ENCODE measurements at regions not wholly inside any gene's neighbourhood (a gene's known extent, or its start where the extent isn't known, plus 50 kb on each side); places are given as distances from the start of the nearest gene placed in this dataset.

DNA sequence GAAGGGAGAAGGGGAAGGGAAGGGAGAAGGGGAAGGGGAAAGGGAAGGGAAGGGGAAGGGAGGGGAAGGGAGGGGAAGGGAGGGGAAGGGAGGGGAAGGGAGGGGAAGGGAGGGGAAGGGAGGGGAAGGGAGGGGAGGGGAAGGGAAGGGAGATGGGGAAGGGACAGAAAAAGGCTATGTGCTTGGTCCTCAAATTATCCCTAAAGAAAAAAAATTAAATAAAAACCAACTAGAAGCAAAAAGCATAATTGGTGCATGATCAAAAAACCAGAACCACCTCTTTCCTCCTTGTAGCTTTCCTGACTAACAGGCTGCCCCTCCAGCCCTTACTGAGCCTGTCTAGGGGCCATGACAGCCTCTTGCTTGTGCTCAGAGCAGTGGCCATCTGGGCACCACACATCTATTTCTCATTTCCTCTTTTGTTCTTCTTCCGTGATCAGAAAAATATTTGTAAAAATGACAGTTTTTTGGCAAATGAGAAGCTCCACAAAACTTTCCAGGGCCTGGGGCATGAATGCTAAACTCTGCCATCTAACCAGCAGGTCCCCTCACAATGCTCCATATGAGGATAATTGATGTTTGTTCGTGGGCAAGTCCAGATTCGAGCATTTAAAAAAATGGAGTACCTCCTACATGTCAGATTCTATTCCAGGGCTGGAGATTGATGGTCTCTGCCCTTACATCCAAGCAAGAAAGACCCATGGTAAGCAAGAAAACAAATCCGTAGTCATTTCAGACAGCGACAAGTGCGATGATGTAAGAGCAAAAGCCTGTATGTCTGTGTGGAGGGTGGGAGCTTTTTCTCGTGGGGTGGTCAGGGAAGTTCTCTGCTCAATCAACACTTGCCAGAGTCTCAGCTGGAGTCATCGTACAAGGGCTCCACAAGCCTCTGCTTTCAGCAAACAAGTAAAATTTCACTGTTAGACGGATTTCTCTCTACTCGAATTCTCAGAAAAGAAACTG lies 320.9 kb downstream of the WDR11 start:
- DNase-seq, result peak in 1 of 51 donors; percentile 31

DNA sequence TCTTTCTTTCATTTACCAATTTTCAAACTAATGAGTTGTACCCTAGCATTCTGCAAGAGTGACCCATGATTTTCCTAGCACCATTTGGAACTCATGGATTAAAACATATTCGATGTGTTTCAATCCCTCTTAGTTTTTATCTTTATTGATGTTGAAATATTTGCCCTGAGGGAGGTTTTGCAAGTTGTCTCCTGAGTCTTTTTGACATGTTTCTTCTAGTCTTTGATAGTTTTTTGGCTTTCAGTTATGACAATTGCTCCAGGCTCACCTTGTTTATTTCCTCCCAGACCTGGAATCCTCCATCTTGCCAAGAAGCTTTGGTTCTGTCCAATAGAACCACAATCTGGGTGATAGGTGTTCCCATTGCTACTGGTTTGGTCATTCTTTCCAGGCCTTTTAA lies 327.8 kb downstream of the WDR11 start:
- DNase-seq, result no peak

GRCh38 chr10:121182219-121182618 lies 331.1 kb downstream of the WDR11 start:
- no peak for DNase-seq

GRCh38 chr10:121183236-121183635 lies 332.1 kb downstream of the WDR11 start:
- DNase-seq, result no peak

GRCh38 chr10:121183707-121184106 lies 332.5 kb downstream of the WDR11 start:
- DNase-seq, result no peak

- DNase-seq, result peak in 2 of 51 donors; percentile 21 to 63
Measured at GRCh38 chr10:121185816-121186455, 334.8 kb downstream of the WDR11 start.

DNA sequence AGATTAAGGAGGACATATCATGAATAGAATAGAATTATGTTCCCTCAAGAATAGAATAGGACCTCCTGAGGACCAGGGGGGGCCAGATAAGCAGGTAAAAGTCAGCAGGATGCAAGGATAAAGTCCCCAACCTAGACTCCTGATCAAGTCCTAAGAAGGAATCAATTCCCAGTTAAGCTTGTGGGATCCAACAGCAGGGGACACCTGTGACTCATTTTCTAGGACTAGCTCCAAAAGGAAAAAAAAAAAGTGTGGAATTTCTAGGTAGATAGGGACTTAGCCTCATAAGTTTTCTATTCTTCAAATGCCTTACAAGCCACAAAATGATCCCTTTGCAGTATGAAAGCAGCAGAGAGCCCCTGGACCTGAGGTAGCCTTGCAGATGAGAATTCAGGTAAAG lies 336.2 kb downstream of the WDR11 start:
- DNase-seq, result no peak

DNA sequence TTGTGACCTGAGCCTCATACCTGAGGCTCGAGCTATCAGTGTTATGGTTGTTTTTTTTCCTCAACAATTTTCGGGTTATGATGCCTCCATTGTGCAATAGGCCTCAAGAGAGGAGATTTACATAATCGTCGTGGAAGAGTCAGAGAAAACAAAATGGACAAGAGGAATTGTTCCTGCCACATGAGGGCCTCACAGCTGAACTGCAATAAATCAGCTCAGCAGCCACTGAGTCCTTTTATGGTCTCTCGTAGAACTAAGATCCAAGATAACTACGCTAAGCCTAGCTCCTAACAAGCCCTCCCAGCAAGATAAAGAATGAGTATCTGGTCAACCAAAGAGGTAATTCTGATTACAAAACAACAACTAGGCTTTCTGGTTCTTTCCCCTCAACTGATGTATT lies 336.8 kb downstream of the WDR11 start:
- DNase-seq, result peak in 10 of 51 donors; percentile 6 to 40 (median 27)

DNA sequence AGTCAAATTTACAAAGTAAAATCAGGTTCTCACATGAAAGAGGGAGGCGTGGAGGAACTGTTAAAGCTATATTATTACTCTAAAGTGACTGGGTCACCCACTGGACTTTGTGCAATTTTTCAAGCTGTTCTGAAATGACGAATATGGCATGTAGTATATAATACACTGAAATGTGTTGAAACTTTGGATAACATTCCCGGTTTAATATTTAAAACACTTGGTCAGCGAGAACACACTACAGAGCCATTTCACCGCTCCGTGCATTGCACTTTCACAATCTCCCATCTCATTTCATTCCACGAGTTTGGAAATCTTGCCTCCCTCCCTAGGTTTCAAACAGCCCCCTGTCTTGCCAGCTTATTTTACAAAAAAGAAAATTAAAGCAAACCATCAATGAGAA lies 337.9 kb downstream of the WDR11 start:
- DNase-seq, result no peak

- no peak for DNase-seq
Measured at GRCh38 chr10:121194696-121195523, 343.7 kb downstream of the WDR11 start.

DNA sequence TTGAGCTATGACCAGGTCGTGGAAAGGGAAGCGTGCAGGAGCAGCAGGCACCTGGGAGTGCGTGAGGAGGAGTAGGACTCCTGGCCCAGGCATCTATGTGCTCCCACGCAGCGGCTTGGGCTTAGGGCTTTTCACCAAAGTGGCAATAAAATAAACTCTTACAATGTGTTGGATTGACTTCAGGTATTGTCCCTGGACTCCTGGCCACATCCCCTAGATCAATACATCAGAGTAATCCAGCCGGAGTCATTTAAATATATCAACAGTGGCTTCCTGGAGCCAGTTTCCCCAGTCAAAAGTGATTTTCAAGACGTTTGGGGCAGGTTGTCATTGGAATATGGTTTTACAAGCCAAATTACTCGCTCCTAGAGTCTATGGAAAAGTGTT lies 344.4 kb downstream of the WDR11 start:
- DNase-seq, result no peak

DNA sequence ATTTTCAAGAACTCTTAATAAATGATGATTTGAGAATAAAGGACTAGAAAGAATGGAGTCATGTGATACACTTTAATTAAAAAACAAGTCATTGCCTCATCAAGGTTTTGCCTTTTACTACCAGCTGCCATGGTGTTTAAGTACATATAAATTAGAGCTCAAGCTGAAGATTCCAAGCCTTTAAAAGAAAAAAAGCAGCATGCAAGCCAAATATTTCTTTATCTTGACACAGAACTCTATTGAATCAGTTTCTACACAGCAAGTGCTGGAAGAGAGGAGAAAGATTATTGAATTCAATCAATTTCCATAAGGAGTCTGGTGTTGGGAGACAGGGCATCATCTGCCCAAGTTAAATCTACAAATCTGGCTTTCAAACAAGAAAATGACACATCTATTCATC lies 347.9 kb downstream of the WDR11 start:
- no peak for DNase-seq

- no peak for DNase-seq
Measured at GRCh38 chr10:121205625-121206024, 354.5 kb downstream of the WDR11 start.

GRCh38 chr10:121211446-121211845 lies 360.3 kb downstream of the WDR11 start:
- DNase-seq, result no peak

DNA sequence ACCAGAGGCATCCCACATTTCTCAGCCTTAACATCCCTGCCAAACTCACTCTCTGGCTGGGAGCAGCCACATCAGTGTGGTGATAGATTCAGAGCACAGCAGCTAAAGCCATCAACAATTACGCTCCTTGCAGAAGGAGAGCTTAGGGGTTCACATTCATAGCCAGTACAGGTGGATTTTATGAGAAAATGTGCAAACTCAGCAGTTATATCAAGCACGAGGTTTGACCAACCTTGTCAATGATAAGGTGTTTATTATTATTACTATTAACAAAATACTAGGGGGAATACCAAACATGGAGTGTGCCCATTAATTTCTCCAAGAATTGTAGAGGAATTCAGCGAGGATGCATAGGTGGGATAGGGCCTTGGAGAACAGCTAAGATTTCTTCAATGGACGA lies 362.3 kb downstream of the WDR11 start:
- no peak for DNase-seq

DNA sequence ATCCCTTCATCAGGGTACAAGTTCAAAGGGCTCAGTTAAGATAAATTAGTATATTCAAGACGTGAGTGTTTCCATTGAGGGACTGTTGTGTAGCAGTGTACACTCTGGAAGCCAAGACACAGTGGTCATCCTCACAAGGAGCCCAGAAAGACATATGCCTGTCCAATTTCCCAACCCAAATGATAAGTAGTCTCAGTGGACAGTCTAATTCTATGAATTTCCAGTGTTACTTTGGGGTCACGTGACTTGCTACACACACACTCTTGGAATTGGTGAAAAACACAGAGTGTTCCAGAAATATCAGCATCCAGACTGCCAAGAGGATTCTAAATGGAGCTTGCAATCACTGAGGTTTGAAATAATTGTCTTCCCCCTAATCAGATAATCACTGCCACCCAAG lies 365.1 kb downstream of the WDR11 start:
- no peak for DNase-seq

- DNase-seq, result peak in 41 of 51 donors; percentile 1 to 77 (median 34)
Measured at GRCh38 chr10:121216721-121217181, 365.6 kb downstream of the WDR11 start.

DNA sequence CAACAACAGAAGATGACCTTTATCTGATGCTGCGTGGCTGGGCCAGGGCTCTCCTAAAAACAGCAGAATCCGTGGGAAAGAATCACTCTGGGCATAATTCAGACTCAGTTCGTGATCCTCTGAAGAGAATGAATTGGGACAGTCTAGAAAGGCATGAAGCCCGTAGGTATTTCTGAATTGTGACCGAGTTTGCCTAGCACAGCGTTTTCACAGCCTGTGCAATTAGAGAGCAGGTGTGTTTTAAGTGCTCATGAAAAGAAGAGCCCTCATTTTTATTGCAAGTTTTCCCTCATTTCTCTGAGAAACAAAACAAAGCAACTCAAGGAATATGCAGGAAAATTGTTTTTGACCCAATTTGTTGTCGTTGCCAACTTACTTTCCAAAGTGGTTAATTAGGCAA lies 366.2 kb downstream of the WDR11 start:
- DNase-seq, result peak in 2 of 51 donors; percentile 47 to 62

GRCh38 chr10:121221072-121221471 lies 369.9 kb downstream of the WDR11 start:
- no peak for DNase-seq

DNA sequence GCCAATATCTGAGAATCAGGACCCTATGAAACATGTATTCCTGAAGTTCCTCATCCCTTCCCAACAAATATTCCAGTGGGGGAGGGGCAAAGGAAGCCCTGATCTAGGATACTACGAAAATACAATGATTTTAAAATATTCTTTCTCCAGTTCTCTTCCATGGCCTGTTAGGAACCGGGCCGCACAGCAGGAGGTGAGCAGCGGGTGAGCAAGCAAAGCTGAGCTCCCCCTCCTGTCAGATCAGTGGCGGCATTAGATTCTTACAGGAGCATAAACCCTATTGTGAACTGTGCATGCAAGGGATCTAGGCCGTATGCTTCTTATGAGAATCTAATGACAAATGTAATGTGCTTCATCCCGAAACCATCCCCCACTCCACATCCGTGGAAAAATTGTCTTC lies 370.8 kb downstream of the WDR11 start:
- no peak for DNase-seq

GRCh38 chr10:121222842-121223241 lies 371.7 kb downstream of the WDR11 start:
- DNase-seq, result no peak

DNA sequence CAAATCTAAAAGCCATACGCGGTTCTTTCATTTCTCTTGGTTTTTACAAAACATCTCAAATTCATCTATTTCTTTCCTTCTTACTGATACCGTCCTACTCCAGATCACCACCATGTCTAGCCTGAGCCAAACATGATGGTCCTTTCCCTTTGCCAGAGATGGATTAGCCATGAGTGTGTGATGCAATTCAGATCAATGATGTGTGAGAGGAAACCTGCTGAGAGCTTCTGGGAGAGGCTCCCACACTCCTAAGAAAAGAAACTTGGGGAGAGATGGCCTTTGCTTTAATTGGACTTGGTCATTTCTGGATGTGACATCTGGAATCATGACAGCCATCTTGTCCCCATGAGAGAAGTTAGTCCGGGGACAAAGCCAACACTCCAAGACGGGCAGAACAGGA lies 367.2 kb downstream of the FGFR2 start:
- DNase-seq, result no peak
